GM18873 (cell line): ENCODE measurements at regions not wholly inside any gene's neighbourhood (a gene's known extent, or its start where the extent isn't known, plus 50 kb on each side); places are given as distances from the start of the nearest gene placed in this dataset.

ENCODE experiments used
- ATAC-seq: cut with Tn5 transposase; IDR thresholded peaks from one replicate; pipeline ENCODE4 v1.9.1; 2021; ENCODE audit warnings: mild to moderate bottlenecking, moderate library complexity, moderate number of reproducible peaks; ENCODE audit not compliant: unreplicated experiment, low FRiP score

DNA sequence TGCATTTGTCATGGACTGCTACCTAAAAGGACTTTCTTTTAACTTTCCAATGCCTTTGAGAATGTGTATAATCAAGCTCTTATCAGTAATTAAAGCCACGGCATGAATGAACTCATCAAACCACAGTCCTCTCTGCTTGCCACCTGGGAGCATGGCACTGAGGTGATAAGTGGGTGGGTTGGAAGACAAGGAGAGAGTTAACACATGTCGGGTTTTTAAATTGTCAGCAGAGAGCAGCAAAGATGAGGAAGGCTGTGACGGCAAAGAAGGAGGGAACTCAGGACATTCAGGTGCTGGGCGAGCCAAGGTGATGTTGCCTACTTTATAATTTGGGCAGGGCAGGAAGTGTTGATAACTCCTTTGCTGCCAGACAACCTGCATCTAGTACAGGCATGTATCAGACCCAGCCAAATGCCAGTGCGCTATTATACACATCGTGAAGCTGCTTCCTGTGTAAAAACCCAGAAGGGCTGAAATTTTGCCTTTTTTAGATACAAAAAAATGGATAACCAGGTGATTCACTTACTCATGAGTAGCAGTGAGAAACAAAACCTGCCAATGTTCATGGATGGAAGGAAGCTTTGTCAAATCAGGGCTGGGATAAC, 269.1 kb downstream of the KIF4B start:
- ATAC-seq, result no peak

GRCh38 chr5:155285706-155286105, 272.2 kb downstream of the KIF4B start:
- no peak for ATAC-seq

- ATAC-seq, result no peak
Measured at GRCh38 chr5:155290937-155291336, 277.4 kb downstream of the KIF4B start.

- no peak for ATAC-seq
Measured at GRCh38 chr5:155293605-155294178, 280.1 kb downstream of the KIF4B start.

GRCh38 chr5:155295111-155295510, 281.6 kb downstream of the KIF4B start:
- no peak for ATAC-seq

GRCh38 chr5:155299386-155300005, 285.9 kb downstream of the KIF4B start:
- no peak for ATAC-seq

DNA sequence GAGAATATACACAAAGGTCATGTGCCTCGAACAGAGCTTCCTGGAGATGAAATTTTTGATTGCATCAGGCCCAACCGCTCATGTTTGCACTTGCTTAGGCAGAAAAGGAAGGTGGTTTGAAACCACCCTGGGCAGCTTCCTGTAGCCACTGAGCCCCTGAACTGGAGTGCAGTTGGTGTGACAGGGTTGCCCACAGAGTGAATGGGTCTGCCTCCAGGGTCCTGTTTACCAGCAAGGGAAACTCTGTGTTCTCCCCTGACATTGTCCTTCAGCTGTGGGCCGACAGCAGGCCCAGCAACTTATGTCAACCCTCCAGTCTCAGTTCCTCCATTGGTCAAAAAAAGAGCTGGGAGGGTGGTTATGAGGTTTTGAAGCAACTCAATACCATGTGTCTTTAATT, 289.6 kb downstream of the KIF4B start:
- ATAC-seq, result no peak

DNA sequence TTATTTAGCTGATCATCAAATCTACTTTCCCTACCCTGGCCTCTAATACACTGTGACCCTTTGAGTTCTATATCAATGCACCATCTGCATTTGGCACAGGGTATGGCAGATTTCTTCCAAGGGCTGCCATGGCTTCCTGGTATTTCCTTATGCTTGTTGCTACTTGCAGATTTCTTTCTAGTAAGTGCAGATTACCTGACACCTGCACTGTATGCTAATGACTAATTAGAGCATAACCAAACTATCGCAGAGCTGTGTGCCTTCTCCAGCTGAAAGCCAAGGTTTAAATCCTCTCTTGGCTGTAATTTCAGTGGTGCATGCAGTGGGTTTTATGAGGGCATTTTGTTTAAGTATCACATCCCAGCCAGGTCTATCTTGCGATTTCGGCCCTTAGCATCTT, 293.7 kb downstream of the KIF4B start:
- ATAC-seq, result no peak

DNA sequence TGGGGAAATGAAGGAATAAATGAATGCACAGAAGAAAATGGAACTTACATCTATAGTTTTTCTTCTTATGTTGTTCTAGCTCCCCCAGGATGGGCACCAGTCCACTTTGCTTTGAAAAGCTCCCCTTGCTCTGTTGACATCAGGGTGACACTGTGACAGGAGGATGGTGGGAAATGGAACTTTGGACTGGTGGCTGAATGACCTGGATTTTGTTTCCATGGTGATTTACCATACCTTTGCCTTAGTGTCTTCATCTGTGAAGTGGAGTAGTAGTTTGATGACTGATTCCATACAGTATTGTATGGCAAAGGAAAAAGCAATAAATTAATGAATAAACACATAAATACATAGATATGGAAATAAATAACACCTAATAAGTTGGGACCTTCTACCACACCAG, 294.7 kb downstream of the KIF4B start:
- ATAC-seq, result no peak

DNA sequence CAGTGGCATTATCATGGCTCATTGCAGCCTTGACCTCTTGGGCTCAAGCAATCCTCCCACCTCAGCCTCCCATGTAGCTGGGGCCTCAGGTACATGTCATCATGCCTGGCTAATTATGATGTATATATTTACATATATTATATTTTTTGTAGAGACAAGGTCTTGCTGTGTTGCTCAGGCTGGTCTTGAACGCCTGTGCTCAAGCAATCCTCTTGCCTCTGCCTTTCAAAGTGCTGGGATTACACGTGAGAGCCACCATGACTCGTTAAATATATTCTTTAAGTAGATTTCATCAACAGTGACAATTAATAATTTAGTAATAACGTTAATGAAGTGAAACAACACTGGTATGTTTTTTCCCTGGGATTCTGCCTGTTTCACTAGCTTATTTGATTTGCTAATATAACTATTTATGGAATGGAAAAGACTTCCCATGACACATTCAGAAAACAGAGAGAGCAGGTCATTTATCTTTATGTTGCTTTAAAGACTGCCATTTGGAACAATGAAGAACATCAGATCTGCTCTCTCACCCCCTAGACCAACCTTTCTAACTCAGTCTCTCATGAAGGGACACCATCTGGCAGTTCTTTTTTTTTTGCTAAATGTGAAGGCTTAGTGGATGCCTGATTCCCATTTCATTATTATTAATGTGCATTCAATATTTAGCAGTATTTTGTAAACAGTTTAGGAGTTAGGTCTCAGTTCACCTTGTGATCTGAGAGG, 295.6 kb downstream of the KIF4B start:
- ATAC-seq, result no peak

- no peak for ATAC-seq
Measured at GRCh38 chr5:155311721-155312120, 298.2 kb downstream of the KIF4B start.

DNA sequence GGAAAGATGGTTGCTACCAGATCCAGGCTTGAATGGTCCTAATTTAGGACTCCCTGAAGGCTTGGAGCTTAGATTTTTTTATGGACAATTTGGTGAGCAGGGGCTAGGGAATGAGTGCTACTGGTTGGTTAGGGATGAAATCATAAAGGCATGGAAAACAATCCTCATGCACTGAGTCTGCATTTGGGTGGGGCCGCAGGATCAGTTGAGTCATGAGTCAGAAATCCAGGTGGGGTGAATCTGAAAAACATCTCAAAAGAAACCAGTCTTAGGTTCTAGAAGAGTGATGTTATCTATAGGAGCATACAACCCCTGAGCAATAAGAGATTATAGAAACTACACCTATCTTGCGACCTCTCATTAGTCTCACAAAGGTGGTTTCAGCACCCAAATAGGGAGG, 300.0 kb downstream of the KIF4B start:
- no peak for ATAC-seq

DNA sequence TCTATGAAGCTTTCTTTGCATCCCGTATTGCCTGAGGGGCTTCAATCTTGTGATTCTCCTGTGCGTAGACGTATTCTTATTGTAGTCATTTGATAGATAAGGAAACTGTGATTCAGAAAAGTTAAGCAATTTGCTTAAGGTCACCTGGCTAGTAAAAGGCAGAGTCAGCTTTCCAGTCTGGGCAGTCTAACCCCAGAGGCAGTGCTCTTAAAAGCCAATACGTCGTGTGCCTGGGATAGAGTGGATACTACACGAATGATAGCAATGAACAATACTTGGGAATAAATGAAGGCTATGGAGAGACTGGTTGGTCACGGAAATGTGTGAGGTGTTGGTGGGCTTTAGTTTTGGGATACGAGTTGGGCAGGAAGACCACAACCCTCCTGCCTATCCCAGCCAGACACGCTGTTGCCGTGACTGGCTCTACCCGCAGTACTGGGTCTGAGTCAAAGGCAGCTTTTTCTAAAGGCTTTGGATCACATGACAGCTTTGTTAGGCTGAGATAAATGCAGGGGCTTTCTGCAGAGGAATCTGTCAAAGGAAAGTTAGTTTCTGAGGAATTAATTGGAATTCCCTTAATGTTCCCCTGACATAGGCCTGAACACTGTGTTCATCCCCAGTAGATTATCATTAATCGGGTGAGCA, 302.6 kb downstream of the KIF4B start:
- ATAC-seq, result no peak

- peak; percentile 53 for ATAC-seq
Measured at GRCh38 chr5:155332618-155333017, 319.1 kb downstream of the KIF4B start.

GRCh38 chr5:155342956-155343355, 329.4 kb downstream of the KIF4B start:
- ATAC-seq, result no peak

DNA sequence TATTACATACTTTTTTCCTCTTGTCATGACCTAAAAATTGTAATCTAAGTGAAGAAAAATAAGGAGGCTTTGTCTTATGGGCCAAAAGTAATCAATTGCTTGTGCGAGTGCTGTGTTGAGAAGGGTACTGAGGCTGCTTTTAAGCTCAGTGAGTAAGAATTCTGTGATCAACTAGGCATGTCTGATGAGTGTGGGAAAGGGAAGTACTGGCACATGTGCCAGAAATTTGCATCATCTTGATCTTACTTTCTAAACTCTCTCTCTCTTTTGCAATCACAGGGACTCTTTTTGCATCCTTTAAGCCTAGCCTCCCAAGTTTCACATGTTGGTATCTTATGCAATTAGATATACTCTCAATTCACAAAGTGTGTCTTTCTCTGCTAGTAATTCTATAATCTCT, 329.9 kb downstream of the KIF4B start:
- ATAC-seq, result no peak

GRCh38 chr5:155353231-155353630, 339.7 kb downstream of the KIF4B start:
- no peak for ATAC-seq

GRCh38 chr5:155366096-155366495, 352.5 kb downstream of the KIF4B start:
- no peak for ATAC-seq

DNA sequence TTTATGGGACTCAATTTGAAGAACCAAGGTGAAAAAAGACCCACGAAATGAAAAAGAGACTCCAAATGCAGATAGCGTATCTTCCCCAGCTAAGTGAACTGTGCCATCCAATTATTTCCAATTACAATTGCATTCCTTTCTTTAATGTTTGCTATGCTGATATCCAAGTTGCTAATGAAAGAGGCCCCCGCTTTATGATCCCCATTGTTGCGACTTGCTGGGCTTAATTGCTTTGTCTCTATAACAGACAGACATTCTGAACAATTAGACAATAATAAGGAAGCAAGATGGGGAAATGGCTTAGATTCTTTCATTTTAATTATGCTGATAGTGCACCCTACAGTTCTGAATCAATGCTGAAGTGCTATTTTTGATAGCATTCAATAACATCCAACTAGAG, 354.3 kb downstream of the KIF4B start:
- ATAC-seq, result no peak

DNA sequence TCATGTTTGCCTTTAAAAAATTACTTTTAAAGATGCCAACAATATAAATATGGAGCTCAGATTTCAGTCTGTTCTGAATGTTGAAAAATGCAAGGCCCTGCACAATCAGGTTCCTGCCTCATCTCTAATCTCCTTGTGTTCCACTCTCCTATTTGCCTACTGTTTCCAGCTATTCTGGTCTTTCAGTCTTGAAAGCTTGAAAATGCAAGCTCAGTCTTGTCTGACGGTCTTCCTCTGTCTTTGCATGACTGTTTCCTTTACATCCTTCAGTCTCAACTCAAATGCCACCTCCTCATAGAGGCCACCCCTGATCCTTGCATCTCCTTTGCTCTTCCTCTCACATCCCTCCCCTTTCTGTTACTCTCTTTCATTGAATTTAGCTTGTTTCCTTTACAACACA, 354.9 kb downstream of the KIF4B start:
- ATAC-seq, result no peak

GRCh38 chr5:155380480-155380879, 366.9 kb downstream of the KIF4B start:
- ATAC-seq, result no peak
